AML-193 (cell line): ENCODE measurements at regions not wholly inside any gene's neighbourhood (a gene's known extent, or its start where the extent isn't known, plus 50 kb on each side); places are given as distances from the start of the nearest gene placed in this dataset.
"Not testable (repeated sequence)": the region's sequence is repeated elsewhere in the genome, so short reads cannot be mapped to it uniquely, and the experiment has no call there.

Source experiments
- DNase-seq, 2 experiments: peaks; one replicate each; lab custom pipeline; 2025; lab: John Stamatoyannopoulos, UW

GRCh38 chr4:104129243-104129642 is 365.5 kb downstream of the CXXC4 start:
- no peak for DNase-seq

GRCh38 chr4:104128850-104129213 is 365.9 kb downstream of the CXXC4 start:
- no peak for DNase-seq

- DNase-seq: no peak
Observed at GRCh38 chr4:104128031-104128849, 366.5 kb downstream of the CXXC4 start.

GRCh38 chr4:104123021-104123420 is 371.7 kb downstream of the CXXC4 start:
- DNase-seq: no peak

GRCh38 chr4:104117776-104118175 is 376.9 kb downstream of the CXXC4 start:
- DNase-seq: no peak

- no peak for DNase-seq
Observed at GRCh38 chr4:104113850-104114249, 380.8 kb downstream of the CXXC4 start.

GRCh38 chr4:104099141-104099540 is 379.4 kb upstream of the TACR3 start:
- no peak for DNase-seq

- peak; percentile 55 to 65 for DNase-seq
Observed at GRCh38 chr4:104093247-104093646, 373.5 kb upstream of the TACR3 start.

GRCh38 chr4:104073229-104073628 is 353.4 kb upstream of the TACR3 start:
- DNase-seq: no peak

GRCh38 chr4:104066533-104066932 is 346.7 kb upstream of the TACR3 start:
- no peak for DNase-seq

- peak; percentile 28 to 56 for DNase-seq
Observed at GRCh38 chr4:104064646-104065577, 345.1 kb upstream of the TACR3 start.

- no peak for DNase-seq
Observed at GRCh38 chr4:104063341-104063740, 343.6 kb upstream of the TACR3 start.

GRCh38 chr4:104044369-104044768 is 324.6 kb upstream of the TACR3 start:
- DNase-seq: no peak

- no peak for DNase-seq
Observed at GRCh38 chr4:104032896-104033295, 313.1 kb upstream of the TACR3 start.

- DNase-seq: no peak
Observed at GRCh38 chr4:104025251-104025650, 305.5 kb upstream of the TACR3 start.

GRCh38 chr4:104022831-104023230 is 303.0 kb upstream of the TACR3 start:
- DNase-seq: no peak

- DNase-seq: no peak
Observed at GRCh38 chr4:104022226-104022625, 302.4 kb upstream of the TACR3 start.

GRCh38 chr4:104020641-104021040 is 300.9 kb upstream of the TACR3 start:
- DNase-seq: no peak

GRCh38 chr4:104017213-104017612 is 297.4 kb upstream of the TACR3 start:
- DNase-seq: no peak

GRCh38 chr4:104015680-104016079 is 295.9 kb upstream of the TACR3 start:
- peak; percentile 12 to 25 for DNase-seq

GRCh38 chr4:104010722-104011121 is 290.9 kb upstream of the TACR3 start:
- no peak for DNase-seq

- not testable (repeated sequence) for DNase-seq
Observed at GRCh38 chr4:104002318-104002717, 282.5 kb upstream of the TACR3 start.

- no peak for DNase-seq
Observed at GRCh38 chr4:103998756-103999155, 279.0 kb upstream of the TACR3 start.
